ENCODE measurements at regions not wholly inside any gene's neighbourhood (a gene's known extent, or its start where the extent isn't known, plus 50 kb on each side); places are given as distances from the start of the nearest gene placed in this dataset.
A peak's percentile ranks its signal among the peaks of the same experiment; 100 is the strongest.
"Not testable (repeated sequence)": the region's sequence is repeated elsewhere in the genome, so short reads cannot be mapped to it uniquely, and the experiment has no call there.

GRCh38 chr5:159786201-159786600 lies 130.1 kb upstream of the ADRA1B start:
- Histone ChIP-seq H3K27ac (peak overlapping the region in 3 of 21 experiments; percentile 47 to 55 (median 53)), H3K4me3 (no peak overlapping the region)

DNA sequence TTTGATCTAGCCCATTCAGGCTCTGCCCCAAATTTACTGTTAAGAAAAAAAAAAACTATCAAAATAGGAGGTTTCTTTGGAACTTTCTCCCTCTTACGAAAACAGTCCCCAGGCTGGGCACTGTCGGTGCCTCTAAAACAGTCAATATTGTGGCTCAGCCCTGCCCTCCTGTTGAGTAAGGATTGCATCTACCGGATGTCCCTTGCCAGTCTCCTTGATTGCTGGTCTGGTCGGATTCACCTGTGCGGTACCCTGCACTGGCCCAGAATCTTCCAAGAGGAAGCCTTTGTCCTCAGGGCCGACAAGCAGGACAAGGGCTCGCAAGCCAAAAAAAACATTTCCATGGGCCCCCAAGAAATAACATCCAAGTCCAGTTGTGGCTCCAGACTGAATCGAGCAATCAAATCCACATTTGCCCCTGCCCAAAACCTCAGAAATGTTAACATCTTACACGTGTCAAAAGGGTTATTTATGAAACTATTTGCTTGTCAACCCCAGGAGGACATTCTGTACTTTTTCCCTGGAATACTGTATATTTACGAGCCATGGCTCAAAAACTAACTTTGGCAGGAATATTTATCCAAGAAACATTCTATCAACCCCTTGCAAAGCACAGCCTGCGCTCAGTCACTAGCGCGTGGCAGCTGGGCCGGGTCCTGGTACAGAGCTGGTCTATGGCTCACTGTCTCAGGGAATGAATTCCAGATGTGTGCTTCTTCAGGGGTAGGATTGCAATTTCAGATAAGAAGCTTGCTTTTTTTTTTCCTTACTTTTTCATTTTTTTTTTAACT lies 129.2 kb upstream of the ADRA1B start:
- H3K4me3 ChIP-seq: no peak overlapping the region
- peak overlapping the region in 4 of 21 experiments; percentile 41 to 77 (median 54) for H3K27ac ChIP-seq

DNA sequence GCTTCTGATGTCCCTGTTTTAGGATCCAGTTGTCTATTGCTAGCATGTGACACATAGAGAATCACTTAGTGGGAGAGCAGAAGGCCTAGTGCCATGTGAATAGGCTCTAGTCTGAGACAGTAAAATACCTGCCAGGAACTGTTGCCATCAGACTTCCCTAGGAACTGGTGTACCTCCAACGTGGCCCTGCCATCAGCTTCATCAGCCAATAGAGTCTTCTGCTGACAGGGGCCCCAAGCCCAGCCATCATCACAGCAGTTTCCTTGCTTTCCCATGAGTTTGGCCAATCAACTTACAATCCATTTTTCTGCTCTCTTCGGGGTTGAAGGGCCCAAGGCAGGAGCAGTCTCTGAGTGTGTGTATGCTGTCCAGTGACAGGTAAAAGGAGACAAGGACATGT lies 128.4 kb upstream of the ADRA1B start:
- peak overlapping the region in 5 of 21 experiments; percentile 36 to 77 (median 47) for H3K27ac ChIP-seq

GRCh38 chr5:159788835-159789331 lies 127.4 kb upstream of the ADRA1B start:
- Histone ChIP-seq H3K27ac (peak overlapping the region in 4 of 21 experiments; percentile 18 to 51 (median 42)), H3K4me3 (no peak overlapping the region)

More for the DNA sequence above, 128.4 kb upstream of the ADRA1B start:
- no peak overlapping the region for H3K4me3 ChIP-seq

- no peak overlapping the region for H3K27ac ChIP-seq
- H3K4me3 ChIP-seq: no peak overlapping the region
These were observed 124.1 kb upstream of the ADRA1B start for GRCh38 chr5:159792180-159792579.

DNA sequence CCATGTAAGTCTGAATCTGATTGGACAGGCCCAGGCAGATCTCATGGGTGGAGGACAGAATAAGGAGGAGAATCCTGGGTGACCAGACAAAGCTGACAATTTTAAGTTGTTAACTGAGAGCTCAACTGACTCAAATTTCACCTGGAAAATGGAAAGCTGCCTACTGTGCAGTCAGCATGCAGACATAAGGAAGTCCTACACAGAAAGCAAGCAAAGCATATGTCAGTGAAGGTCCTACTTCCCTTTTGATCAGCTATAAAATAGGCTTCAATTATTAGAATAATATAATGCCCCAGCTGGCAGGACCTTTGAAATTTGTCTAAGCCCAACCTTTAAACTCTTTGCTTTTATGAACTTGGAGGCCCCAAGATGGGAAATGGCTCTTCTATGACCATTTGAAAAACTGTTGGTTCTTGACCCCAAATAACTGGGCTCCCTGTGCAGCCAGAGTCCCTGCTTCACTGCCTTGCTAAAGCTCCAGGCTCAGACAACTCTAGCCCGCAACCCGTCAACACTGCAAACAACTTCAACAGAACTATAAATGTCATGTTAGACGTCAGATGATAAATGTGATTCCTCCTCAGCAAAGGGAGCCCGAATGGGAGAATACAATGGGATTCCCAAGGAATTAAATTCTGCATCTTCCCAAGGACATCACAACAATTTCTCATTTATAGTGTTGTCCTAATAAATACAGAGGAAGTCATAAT lies 118.9 kb upstream of the ADRA1B start:
- Histone ChIP-seq H3K4me3 (no peak overlapping the region), H3K27ac (no peak overlapping the region)

DNA sequence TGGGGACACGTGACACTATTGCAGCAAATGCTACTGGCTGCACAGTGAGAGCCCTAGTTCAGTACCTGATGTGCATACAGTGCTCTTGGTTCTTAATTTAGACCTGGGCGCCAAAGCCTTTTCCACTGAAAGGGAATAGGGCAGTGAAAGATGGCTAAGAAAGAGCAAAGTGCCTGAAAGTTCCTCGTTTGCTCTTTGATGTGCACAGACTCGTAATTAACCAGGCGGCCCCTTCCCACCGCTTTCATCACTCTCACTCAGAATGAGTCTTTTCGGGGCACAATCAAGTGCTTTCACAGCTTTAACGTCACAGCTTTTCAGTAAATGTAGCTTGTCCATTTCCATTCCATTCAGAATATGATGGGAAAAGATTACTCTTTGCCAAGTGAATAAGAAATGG lies 116.6 kb upstream of the ADRA1B start:
- H3K27ac ChIP-seq: no peak overlapping the region
- H3K4me3 ChIP-seq: no peak overlapping the region

DNA sequence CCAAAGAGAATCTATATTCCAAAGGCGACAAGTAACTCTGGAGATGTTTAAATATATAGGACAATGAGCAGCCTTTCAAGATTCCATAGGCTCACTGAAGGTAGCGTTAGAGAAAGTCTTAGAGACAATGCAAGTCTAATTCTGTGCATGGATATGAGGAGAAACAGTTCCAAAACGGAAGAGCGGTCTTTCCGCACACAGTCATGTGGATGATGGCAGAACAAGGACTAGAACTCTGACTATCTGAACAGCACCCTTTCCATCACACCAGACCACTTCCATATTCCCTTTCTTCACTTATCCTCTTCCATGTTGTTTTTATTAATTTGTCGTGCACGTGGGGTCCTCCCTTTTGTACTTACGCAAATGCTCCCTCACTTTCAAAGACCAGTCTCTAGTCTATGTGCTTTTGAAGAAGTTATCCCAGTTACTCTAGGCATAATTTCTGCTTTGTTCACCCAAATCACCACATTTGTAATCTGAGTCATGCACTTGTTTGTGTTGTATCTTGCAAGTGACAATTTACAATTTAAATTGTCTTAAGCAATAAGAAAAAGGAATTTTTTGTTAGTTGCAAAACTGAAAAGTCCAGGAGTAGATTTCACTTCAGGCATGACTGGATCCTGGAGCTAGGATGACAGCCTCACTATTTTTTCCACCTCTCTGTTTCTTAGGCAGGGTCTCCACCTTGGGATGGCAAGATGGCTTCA lies 116.0 kb upstream of the ADRA1B start:
- Histone ChIP-seq H3K27ac (no peak overlapping the region), H3K4me3 (no peak overlapping the region)

DNA sequence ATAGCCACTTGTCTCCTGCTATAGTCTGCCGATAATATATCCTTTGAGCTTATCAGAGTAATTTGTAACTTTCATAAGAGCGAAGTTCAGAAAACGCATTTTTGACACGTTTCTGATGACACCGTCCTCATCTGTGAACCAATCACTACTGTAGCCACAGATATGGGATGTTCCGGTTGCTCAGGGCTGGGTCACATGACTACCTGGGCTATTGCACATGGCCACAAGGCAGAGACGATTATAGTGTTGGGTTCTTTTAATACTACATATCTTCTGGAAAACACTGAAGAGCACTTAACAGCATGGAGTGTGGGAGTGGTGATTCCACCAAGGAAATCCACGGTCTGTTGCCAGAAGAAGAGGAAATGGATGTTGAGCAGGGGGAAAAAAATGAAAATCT lies 115.0 kb upstream of the ADRA1B start:
- H3K27ac ChIP-seq: no peak overlapping the region
- no peak overlapping the region for H3K4me3 ChIP-seq

GRCh38 chr5:159802661-159803060 lies 113.6 kb upstream of the ADRA1B start:
- no peak overlapping the region for H3K4me3 ChIP-seq
- no peak overlapping the region for H3K27ac ChIP-seq

DNA sequence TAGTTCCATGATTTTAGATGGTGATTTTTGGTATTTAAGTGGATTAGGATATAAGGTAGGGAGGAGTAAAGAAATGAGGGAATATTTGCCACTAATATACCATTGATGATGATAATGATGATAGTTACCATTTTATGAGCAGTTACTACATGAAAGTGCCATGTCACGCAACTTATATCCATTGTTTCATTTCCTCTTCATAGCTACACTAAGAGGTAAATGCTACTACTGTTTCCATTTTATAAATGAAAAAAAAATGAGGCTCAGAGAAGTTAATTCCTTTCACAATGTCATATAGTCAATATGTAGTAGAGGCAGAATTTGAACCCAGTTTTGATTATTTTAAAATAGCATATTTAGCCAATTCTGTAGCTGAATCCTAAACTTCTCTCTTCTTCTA lies 112.2 kb upstream of the ADRA1B start:
- Histone ChIP-seq H3K4me3 (no peak overlapping the region), H3K27ac (no peak overlapping the region)

- H3K27ac ChIP-seq: no peak overlapping the region
These were observed 111.3 kb upstream of the ADRA1B start for GRCh38 chr5:159805021-159805420.

DNA sequence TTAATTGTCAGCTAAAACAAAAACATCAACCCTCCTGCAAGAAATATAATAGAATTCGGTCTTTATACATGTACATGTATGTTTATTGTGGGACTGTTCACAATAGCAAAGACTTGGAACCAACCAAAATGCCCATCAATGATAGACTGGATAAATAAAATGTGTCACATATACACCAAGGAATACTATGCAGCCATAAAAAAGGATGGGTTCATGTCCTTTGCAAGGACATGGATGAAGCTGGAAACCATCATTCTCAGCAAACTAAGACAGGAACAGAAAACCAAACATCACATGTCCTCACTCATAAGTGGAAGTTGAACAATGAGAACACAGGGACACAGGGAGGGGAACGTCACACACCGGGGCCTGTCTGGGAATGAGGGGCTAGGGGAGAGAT lies 109.1 kb upstream of the ADRA1B start:
- not testable (repeated sequence) for H3K27ac ChIP-seq, H3K4me3 ChIP-seq

More at GRCh38 chr5:159805021-159805420, 111.3 kb upstream of the ADRA1B start:
- no peak overlapping the region for H3K4me3 ChIP-seq

DNA sequence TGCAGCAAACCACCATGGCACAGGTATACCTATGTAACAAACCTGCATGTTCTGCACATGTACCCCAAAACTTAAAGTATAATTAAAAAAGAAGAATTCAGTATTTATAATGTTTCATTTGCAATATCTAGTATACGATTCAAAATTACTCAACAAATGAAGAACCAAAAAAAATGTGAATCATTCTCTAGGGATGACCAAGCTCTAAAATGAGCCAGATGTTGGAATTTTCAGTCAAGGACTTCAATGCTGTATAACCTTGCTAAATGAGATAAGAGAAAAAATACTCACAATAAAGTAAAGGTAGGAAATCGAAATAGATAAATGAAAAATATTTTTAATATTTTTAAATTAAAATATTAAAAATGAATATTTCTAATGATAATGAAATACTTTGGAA lies 108.7 kb upstream of the ADRA1B start:
- Histone ChIP-seq H3K27ac (no peak overlapping the region), H3K4me3 (no peak overlapping the region)

- H3K27ac ChIP-seq: no peak overlapping the region
- H3K4me3 ChIP-seq: no peak overlapping the region
These were observed 104.6 kb upstream of the ADRA1B start for GRCh38 chr5:159811712-159812111.

DNA sequence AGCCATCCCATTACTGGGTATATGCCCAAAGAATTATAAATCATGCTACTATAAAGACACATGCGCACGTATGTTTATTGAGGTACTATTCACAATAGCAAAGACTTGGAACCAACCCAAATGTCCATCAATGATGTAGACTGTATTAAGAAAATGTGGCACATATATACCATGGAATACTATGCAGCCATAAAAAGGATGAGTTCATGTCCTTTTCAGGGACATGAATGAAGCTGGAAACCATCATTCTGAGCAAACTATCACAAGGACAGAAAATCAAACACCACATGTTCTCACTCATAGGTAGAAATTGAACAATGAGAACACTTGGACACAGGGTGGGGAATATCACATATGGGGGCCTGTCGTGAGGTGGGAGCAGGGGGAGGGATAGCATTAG lies 103.5 kb upstream of the ADRA1B start:
- H3K4me3 ChIP-seq, H3K27ac ChIP-seq: not testable (repeated sequence)

GRCh38 chr5:159814222-159814621 lies 102.1 kb upstream of the ADRA1B start:
- no peak overlapping the region for H3K27ac ChIP-seq
- no peak overlapping the region for H3K4me3 ChIP-seq

DNA sequence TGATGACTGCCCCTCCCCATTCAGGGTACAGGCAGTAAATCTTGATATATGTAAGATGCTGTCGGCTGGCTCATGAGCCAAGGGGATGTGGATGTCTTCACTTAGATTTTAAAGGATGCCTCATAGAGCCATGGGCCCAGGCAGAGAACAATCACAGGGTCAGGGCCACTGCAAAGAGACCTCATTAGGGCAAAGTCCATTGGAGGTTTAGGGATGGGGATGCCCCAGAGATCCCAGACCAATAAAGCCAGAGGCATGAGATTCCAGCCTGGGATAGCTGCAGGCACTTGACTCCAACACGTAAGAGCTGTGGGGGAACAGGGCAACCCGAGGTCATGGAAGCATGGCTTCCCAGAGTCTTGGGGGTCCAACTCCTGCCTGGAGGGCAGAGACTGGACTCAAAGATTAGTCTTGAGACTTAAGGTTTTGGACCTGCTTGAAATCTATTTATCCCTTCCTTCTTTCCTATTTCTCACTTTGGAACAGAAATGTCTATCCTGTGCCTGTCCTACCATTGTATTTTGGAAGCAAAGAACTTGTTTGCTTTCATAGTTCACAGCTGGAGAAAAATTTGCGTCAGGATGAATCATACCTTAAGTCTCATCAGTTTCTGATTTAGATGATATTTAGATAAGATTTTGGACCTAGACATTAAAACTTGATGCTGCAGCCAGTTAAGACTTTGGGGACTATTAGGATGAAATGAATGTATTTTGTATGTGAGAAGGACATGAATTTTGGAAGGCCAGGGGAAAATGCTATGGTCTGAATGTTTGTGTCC lies 101.3 kb upstream of the ADRA1B start:
- Histone ChIP-seq H3K4me3 (no peak overlapping the region), H3K27ac (no peak overlapping the region)

- Histone ChIP-seq H3K4me3 (no peak overlapping the region), H3K27ac (no peak overlapping the region)
These were observed 98.8 kb upstream of the ADRA1B start for GRCh38 chr5:159817262-159818029.

All from skin epidermis (tissue), 12 donors.